ENCODE measurements at regions not wholly inside any gene's neighbourhood (a gene's known extent, or its start where the extent isn't known, plus 50 kb on each side); places are given as distances from the start of the nearest gene placed in this dataset.

DNA sequence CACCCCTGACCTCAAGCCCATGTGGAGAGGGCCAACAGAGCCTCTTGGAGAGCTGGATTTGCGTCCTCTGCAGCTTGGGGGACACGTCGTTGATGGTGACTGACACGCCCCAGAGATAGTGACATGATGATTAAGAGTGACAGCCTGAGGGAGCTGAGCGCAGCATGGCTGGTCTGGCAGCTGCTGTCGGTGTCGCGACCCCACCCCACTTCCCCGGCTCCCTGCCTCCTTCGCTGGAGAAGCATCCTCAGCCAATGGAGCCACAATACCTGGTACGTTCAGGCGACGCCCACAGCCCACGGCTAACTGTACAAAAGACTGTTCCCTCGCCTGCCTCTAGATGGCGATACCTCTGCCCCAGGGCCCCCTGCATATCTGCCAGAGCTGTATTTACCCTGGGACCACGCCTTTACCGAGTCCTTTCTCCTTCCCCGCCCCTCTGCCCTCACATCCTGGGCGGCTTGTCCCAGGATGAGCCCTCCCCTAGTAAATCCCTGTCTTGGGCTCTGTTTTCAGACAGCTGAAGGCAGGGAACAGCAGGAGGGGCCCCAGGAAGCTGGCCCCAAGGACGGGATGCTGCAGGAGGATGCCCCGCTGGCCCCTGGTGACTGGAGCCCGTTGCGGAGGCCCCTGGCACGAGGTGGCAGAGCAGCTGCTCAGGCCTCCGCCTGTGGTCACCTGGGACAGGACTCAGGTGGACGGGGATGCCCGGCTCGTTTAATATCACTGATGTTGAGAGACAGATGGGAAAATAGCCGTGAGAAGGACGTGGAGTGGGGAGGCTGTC is 90.6 kb downstream of the RPS6KA4 start:
- FAIRE-seq (no peak), DNase-seq (ENCODE audit: insufficient read length, low spot score) (peak; percentile 85)
- TF ChIP-seq CTCF (IDR thresholded peaks at IDR 0.05; ENCODE audit: insufficient read depth, missing control alignments), result peak; percentile 71

DNA sequence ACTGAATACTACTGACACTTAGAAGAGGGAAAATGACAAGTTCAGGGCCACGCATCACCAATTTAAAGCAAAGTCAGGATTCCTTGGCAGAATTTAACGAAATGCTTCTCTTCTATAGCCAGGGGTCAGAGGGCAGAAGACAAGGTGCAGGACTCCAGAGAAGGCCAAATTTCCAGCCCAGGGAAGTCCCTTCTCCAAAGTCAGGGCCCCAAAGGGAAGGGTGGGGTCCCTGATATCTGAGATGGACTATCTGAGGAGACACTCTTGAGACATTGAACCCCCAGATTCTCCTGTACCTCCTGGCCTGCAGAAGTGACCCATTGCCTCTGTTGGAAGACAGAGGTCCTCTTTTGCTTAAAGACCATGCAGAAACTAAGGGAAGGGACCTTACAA is 91.2 kb downstream of the RPS6KA4 start:
- TF ChIP-seq CTCF (IDR thresholded peaks at IDR 0.05; ENCODE audit: insufficient read depth, missing control alignments), result no peak
- DNase-seq (ENCODE audit: insufficient read length, low spot score), result no peak

DNA sequence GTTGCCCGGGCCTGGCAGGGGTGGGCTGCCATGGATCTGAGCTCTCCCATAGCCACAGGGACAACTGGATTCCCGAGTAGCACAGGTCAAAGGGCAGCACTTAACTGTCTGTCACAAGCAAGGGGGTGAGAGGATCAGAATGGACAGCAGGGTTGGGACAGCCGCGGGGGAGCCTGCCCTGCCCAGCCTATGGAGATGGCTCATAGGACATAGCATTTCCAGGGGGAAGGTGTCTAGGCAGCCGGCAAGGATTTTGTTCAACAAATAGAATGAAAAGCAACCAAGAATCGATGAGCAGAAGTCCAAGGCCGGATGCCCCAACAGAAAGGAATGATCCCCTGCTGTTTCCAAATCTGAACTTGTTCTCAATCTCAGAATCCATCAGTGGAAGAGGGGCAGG is 92.9 kb downstream of the RPS6KA4 start:
- no peak for TF ChIP-seq CTCF (IDR thresholded peaks at IDR 0.05; ENCODE audit: insufficient read depth, missing control alignments)

More for the DNA sequence above, 91.2 kb downstream of the RPS6KA4 start:
- FAIRE-seq, result no peak

GRCh38 chr11:64453466-64453865 is 94.5 kb downstream of the RPS6KA4 start:
- no peak for TF ChIP-seq CTCF (IDR thresholded peaks at IDR 0.05; ENCODE audit: insufficient read depth, missing control alignments)
- no peak for FAIRE-seq

More for the DNA sequence above, 92.9 kb downstream of the RPS6KA4 start:
- no peak for DNase-seq (ENCODE audit: insufficient read length, low spot score)
- FAIRE-seq, result no peak

DNA sequence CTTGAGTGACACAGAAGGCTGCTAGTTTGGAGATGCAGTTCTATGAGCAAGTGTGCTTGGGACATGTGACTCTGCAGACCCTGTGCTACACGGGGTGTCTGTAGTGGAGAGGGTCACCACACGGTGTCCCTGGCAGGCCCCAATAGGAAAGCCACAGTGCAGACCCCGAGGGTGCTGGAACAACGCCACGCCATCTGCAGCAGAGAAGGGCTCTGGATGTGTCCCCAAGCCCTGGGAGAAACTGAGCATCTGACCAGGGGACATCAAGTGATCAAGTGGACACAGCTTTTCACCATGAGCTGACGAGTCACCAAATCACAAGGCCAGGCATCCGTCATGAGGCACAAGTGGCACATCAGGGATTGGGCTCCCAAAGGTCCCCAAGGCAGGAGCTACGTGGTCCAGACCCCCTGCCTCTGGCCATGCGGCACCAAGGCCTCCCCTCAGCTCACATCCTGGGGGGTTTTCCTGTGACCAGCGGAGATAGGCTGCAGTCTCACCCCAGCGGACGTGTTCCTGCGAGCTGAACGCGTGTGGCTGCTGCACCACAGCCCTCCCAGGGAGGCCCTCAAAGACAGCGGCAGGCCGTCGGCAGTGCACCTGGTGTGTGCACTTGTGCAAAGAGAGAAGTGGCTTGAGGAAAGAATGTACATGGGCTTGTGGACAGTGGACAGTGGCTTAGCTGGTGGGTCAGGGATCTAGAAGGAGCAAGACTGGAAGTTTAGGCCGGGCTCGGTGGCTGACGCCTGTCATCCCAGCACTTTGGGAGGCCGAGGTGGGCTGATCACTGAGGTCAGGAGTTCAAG is 96.7 kb downstream of the RPS6KA4 start:
- no peak for FAIRE-seq
- no peak for TF ChIP-seq CTCF (IDR thresholded peaks at IDR 0.05; ENCODE audit: insufficient read depth, missing control alignments)
- no peak for DNase-seq (ENCODE audit: insufficient read length, low spot score)

More at GRCh38 chr11:64453466-64453865, 94.5 kb downstream of the RPS6KA4 start:
- no peak for DNase-seq (ENCODE audit: insufficient read length, low spot score)

- no peak for TF ChIP-seq CTCF (IDR thresholded peaks at IDR 0.05; ENCODE audit: insufficient read depth, missing control alignments)
- DNase-seq (ENCODE audit: insufficient read length, low spot score) (no peak), FAIRE-seq (no peak)
Measured at GRCh38 chr11:64456509-64457320, 97.8 kb downstream of the RPS6KA4 start.
